WTC11 (cell line): ENCODE measurements at regions not wholly inside any gene's neighbourhood (a gene's known extent, or its start where the extent isn't known, plus 50 kb on each side); places are given as distances from the start of the nearest gene placed in this dataset.

Experiments used
- ATAC-seq: fragments of 200-7000 bp; cut with Tn5 transposase; 2 replicates; pipeline ENCODE4 v1.10.0; 2021; ENCODE audit warnings: mild to moderate bottlenecking, moderate library complexity
- CTCF ChIA-PET: fragments of 300-600 bp; sonication (Branson Sonifier 250); formaldehyde crosslinking; loops from one replicate; lab custom pipeline; 2021; ENCODE audit warnings: antibody characterized with exemption; lab: Charles Lee
- POLR2A ChIA-PET: fragments of 350-600 bp; sonication (Branson Sonifier 250); formaldehyde crosslinking; loops from one replicate; lab custom pipeline; 2021; ENCODE audit warnings: antibody characterized with exemption; lab: Charles Lee
- DNase-seq: peaks from one replicate; pipeline ENCODE4 v3.0.0; 2021; ENCODE audit warnings: low spot score
- H3K27ac Mint-ChIP-seq: 2 replicates; pipeline ENCODE4 v1.8.0; 2021; ENCODE audit warnings: mixed read lengths
- H3K27me3 Mint-ChIP-seq: 2 replicates; pipeline ENCODE4 v1.8.0; 2021; ENCODE audit warnings: low read depth, mild to moderate bottlenecking, moderate library complexity, mixed read lengths
- H3K36me3 Mint-ChIP-seq: 2 replicates; pipeline ENCODE4 v1.8.0; 2021; ENCODE audit warnings: mixed read lengths
- H3K4me1 Mint-ChIP-seq: 2 replicates; pipeline ENCODE4 v1.8.0; 2022; ENCODE audit warnings: mixed read lengths
- H3K4me3 Mint-ChIP-seq: 2 replicates; pipeline ENCODE4 v1.8.0; 2021; ENCODE audit warnings: mild to moderate bottlenecking, moderate library complexity, mixed read lengths
- H3K9me3 Mint-ChIP-seq: 2 replicates; pipeline ENCODE4 v1.8.0; 2021; ENCODE audit warnings: mixed read lengths
- ATF2 ChIP-seq: sonication (generic); formaldehyde crosslinking; IDR thresholded peaks from 2 replicates; pipeline ENCODE4 v1.8.1; 2022; ENCODE audit warnings: low read depth, missing genetic modification reagents, borderline replicate concordance
- ATF6 ChIP-seq: sonication (generic); formaldehyde crosslinking; IDR thresholded peaks from 2 replicates; pipeline ENCODE4 v1.8.1; 2023; ENCODE audit warnings: mild to moderate bottlenecking, missing genetic modification reagents
- CDX4 ChIP-seq: fragments of 250-450 bp; sonication (Bioruptor Pico); IDR thresholded peaks from 2 replicates; pipeline ENCODE4 v1.9.0; 2021; ENCODE audit warnings: moderate library complexity, mild to moderate bottlenecking, inconsistent platforms, borderline replicate concordance
- CREM ChIP-seq: sonication (generic); formaldehyde crosslinking; IDR thresholded peaks from 2 replicates; pipeline ENCODE4 v1.8.1; 2022; ENCODE audit warnings: mild to moderate bottlenecking, missing genetic modification reagents, moderate library complexity
- E2F4 ChIP-seq: sonication (generic); formaldehyde crosslinking; IDR thresholded peaks from 2 replicates; pipeline ENCODE4 v1.8.1; 2022; ENCODE audit warnings: low read depth, mild to moderate bottlenecking, moderate library complexity, missing genetic modification reagents, borderline replicate concordance
- EMX1 ChIP-seq: fragments of 250-450 bp; sonication (Bioruptor Pico); IDR thresholded peaks from 2 replicates; pipeline ENCODE4 v1.8.0; 2021; ENCODE audit warnings: mild to moderate bottlenecking
- HMGA2 ChIP-seq: fragments of 250-450 bp; sonication (Bioruptor Pico); IDR thresholded peaks from 2 replicates; pipeline ENCODE4 v1.4.0; 2021; ENCODE audit warnings: mild to moderate bottlenecking, moderate library complexity
- JUN ChIP-seq: sonication (generic); formaldehyde crosslinking; IDR thresholded peaks from 2 replicates; pipeline ENCODE4 v1.8.0; 2023; ENCODE audit warnings: mild to moderate bottlenecking, missing genetic modification reagents
- KAT7 ChIP-seq: sonication (generic); formaldehyde crosslinking; IDR thresholded peaks from 2 replicates; pipeline ENCODE4 v1.8.1; 2023; ENCODE audit warnings: missing genetic modification reagents, mild to moderate bottlenecking, borderline replicate concordance
- MXD4 ChIP-seq: fragments of 250-450 bp; sonication (Bioruptor Pico); IDR thresholded peaks from 2 replicates; pipeline ENCODE4 v1.8.0; 2021; ENCODE audit warnings: mild to moderate bottlenecking, moderate library complexity, borderline replicate concordance
- NFATC4 ChIP-seq: fragments of 250-450 bp; sonication (Bioruptor Pico); IDR thresholded peaks from 2 replicates; pipeline ENCODE4 v1.9.0; 2021; ENCODE audit warnings: mild to moderate bottlenecking
- NR3C1 ChIP-seq: sonication (generic); formaldehyde crosslinking; conservative IDR thresholded peaks from 2 replicates; pipeline ENCODE4 v1.8.1; 2023; ENCODE audit warnings: low read depth, mild to moderate bottlenecking, missing genetic modification reagents
- PRRX2 ChIP-seq: fragments of 250-450 bp; sonication (Bioruptor Pico); IDR thresholded peaks from 2 replicates; pipeline ENCODE4 v1.8.0; 2021; ENCODE audit warnings: mild to moderate bottlenecking
- RELA ChIP-seq: sonication (generic); formaldehyde crosslinking; IDR thresholded peaks from 2 replicates; pipeline ENCODE4 v1.8.1; 2022; ENCODE audit warnings: missing genetic modification reagents, mild to moderate bottlenecking, borderline replicate concordance
- RORB ChIP-seq: fragments of 250-450 bp; sonication (Bioruptor Pico); IDR thresholded peaks from 2 replicates; pipeline ENCODE4 v1.9.0; 2021; ENCODE audit warnings: mild to moderate bottlenecking
- TEAD1 ChIP-seq: sonication (generic); formaldehyde crosslinking; IDR thresholded peaks from 2 replicates; pipeline ENCODE4 v1.8.0; 2022; ENCODE audit warnings: mild to moderate bottlenecking, missing genetic modification reagents
- TEAD4 ChIP-seq: sonication (generic); formaldehyde crosslinking; IDR thresholded peaks from 2 replicates; pipeline ENCODE4 v1.8.0; 2022; ENCODE audit warnings: mild to moderate bottlenecking, missing genetic modification reagents
- ZNF317 ChIP-seq: sonication (generic); formaldehyde crosslinking; IDR thresholded peaks from 2 replicates; pipeline ENCODE4 v1.8.1; 2023; ENCODE audit warnings: low read depth, mild to moderate bottlenecking, moderate library complexity, missing genetic modification reagents, borderline replicate concordance
- ZNF416 ChIP-seq: fragments of 250-450 bp; sonication (Bioruptor Pico); IDR thresholded peaks from 2 replicates; pipeline ENCODE4 v1.9.0; 2021; ENCODE audit warnings: mild to moderate bottlenecking, inconsistent platforms
- ZNF423 ChIP-seq: fragments of 250-450 bp; sonication (Bioruptor Pico); IDR thresholded peaks from 2 replicates; pipeline ENCODE4 v2.1.2; 2022; ENCODE audit warnings: mild to moderate bottlenecking, moderate library complexity
- TF ChIP-seq, protein P1 (sequence below): fragments of 250-450 bp; sonication (Bioruptor Pico); IDR thresholded peaks from 2 replicates; pipeline ENCODE4 v2.1.2; 2022; ENCODE audit warnings: mild to moderate bottlenecking, moderate library complexity
- TF ChIP-seq, protein P2 (sequence below): sonication (generic); formaldehyde crosslinking; IDR thresholded peaks from 2 replicates; pipeline ENCODE4 v1.8.0; 2022; ENCODE audit warnings: mild to moderate bottlenecking, missing genetic modification reagents
- TF ChIP-seq, protein P3 (sequence below): sonication (generic); formaldehyde crosslinking; IDR thresholded peaks from 2 replicates; pipeline ENCODE4 v1.8.1; 2023; ENCODE audit warnings: mild to moderate bottlenecking, missing genetic modification reagents

DNA sequence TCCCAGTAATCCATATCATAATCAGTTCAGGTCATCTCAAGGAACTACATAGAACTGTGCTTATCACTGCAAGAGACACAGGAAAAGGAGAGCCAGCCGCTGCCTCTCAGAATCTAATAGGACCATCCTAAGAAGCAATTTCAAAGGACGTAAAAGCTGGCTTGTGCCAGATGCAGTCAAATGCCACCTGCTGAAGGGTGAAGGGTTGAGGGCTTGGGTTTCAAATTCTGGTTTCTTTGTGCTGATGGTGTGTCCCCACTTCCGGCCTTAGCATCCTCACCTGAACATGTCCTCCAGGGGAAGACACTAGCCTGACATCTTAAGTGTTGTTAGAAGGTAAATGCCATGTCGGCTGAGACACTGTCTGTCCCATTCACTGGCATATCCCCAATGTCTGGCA lies 477.1 kb upstream of the TSHZ3 start (continued):
- TF ChIP-seq RELA, result no peak

DNA sequence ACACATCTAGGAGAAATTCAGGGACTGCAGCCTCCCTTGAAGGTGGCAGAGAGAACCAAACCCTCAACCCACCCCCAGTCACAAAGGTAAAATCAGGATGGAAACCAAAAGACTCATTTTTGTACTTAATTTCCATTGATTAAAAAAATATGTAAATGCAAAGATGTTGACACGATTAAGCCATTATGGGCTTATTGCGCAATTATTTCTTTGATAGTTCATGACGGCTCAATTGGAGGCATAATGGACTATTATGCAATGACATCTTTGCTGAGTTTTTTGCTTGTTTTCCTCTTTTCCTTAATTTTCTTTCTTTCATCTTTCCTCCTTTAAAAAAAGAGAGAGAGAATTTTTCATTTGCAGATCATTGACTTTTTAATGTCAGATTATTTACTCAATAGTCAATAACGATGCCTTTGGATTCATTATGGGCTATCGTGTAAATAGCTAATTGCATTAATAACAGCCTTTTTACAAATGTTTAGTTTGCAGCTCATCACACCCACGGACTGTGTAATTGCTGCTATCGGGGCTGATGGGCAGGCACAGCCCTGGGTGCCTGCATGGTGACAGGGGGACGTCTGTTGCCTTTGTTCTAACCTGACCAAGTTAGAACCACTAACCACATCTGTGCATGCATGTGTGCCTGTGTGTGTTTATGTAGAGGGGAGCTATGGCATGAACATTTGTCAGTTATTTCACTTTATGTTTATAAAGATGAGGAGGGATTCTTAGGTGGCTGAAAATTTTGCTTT lies 482.4 kb upstream of the TSHZ3 start:
- no peak for TF ChIP-seq MXD4 (CRISPR knock-in tag)
- TF ChIP-seq ATF2, result no peak
- TF ChIP-seq JUN (CRISPR knock-in tag), result no peak
- no peak for TF ChIP-seq E2F4 (CRISPR knock-in tag)
- TF ChIP-seq EMX1 (CRISPR knock-in tag), result no peak
- no peak for TF ChIP-seq RORB (CRISPR knock-in tag)
- TF ChIP-seq KAT7 (CRISPR knock-in tag), result no peak
- TF ChIP-seq PRRX2 (CRISPR knock-in tag), result no peak
- no peak for TF ChIP-seq ZNF423
- TF ChIP-seq HMGA2 (CRISPR knock-in tag), result no peak
- no peak for TF ChIP-seq NFATC4
- TF ChIP-seq TEAD1, result no peak
- H3K4me3 Mint-ChIP-seq, result no peak overlapping the region
- H3K4me1 Mint-ChIP-seq, result no peaks in the 10 kb centered on the region
- H3K27ac Mint-ChIP-seq, result no peak overlapping the region
- ATAC-seq, result no peak
- H3K36me3 Mint-ChIP-seq, result no peaks in the 10 kb centered on the region
- no peak for DNase-seq
- ChIA-PET CTCF (no interaction called here), POLR2A (interaction anchor here (0.7 kb wide), 1 partner anchor 406 kb away, joined by 4 read pairs; no protein-coding TSS in a partner anchor)
- no peaks in the 10 kb centered on the region for H3K27me3 Mint-ChIP-seq
- peaks cover 29% of the 10 kb centered on the region for H3K9me3 Mint-ChIP-seq

- no peaks in the 10 kb centered on the region for H3K36me3 Mint-ChIP-seq
- ATAC-seq, result no peak
- no peak overlapping the region for H3K4me3 Mint-ChIP-seq
- ChIA-PET POLR2A (no interaction called here), CTCF (no interaction called here)
- H3K9me3 Mint-ChIP-seq, result peaks cover 29% of the 10 kb centered on the region
- DNase-seq, result no peak
- TF ChIP-seq CDX4 (CRISPR knock-in tag), result no peak
- TF ChIP-seq ZNF416 (CRISPR knock-in tag), result no peak
- no peak for TF ChIP-seq CREM (CRISPR knock-in tag)
- TF ChIP-seq, protein P1, sequence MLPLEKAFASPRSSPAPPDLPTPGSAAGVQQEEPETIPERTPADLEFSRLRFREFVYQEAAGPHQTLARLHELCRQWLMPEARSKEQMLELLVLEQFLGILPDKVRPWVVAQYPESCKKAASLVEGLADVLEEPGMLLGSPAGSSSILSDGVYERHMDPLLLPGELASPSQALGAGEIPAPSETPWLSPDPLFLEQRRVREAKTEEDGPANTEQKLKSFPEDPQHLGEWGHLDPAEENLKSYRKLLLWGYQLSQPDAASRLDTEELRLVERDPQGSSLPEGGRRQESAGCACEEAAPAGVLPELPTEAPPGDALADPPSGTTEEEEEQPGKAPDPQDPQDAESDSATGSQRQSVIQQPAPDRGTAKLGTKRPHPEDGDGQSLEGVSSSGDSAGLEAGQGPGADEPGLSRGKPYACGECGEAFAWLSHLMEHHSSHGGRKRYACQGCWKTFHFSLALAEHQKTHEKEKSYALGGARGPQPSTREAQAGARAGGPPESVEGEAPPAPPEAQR (CRISPR knock-in tag), result no peak
- no peak for TF ChIP-seq TEAD4 (CRISPR knock-in tag)
- no peak for TF ChIP-seq ZNF317
- TF ChIP-seq, protein P2, sequence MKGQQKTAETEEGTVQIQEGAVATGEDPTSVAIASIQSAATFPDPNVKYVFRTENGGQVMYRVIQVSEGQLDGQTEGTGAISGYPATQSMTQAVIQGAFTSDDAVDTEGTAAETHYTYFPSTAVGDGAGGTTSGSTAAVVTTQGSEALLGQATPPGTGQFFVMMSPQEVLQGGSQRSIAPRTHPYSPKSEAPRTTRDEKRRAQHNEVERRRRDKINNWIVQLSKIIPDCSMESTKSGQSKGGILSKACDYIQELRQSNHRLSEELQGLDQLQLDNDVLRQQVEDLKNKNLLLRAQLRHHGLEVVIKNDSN (CRISPR knock-in tag), result no peak
- no peak for TF ChIP-seq ATF6 (CRISPR knock-in tag)
- TF ChIP-seq ZNF423, result no peak
- TF ChIP-seq, protein P3, sequence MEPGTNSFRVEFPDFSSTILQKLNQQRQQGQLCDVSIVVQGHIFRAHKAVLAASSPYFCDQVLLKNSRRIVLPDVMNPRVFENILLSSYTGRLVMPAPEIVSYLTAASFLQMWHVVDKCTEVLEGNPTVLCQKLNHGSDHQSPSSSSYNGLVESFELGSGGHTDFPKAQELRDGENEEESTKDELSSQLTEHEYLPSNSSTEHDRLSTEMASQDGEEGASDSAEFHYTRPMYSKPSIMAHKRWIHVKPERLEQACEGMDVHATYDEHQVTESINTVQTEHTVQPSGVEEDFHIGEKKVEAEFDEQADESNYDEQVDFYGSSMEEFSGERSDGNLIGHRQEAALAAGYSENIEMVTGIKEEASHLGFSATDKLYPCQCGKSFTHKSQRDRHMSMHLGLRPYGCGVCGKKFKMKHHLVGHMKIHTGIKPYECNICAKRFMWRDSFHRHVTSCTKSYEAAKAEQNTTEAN (CRISPR knock-in tag), result no peak
- no peak for TF ChIP-seq NR3C1 (CRISPR knock-in tag)
- H3K4me1 Mint-ChIP-seq, result no peaks in the 10 kb centered on the region
- H3K27ac Mint-ChIP-seq, result no peak overlapping the region
- no peaks in the 10 kb centered on the region for H3K27me3 Mint-ChIP-seq
Measured at GRCh38 chr19:31832176-31832548, 482.9 kb upstream of the TSHZ3 start.
